B cell (primary cell): ENCODE measurements at regions not wholly inside any gene's neighbourhood (a gene's known extent, or its start where the extent isn't known, plus 50 kb on each side); places are given as distances from the start of the nearest gene placed in this dataset.

ENCODE experiments used
- ATAC-seq: fragments of 200-7000 bp; cut with Tn5 transposase; one replicate; pipeline ENCODE4 v1.10.0; 2021; ENCODE audit warnings: low read depth, mild to moderate bottlenecking, moderate number of reproducible peaks, moderate library complexity
- CTCF ChIA-PET: fragments of 350-600 bp; sonication (Branson Sonifier 250); formaldehyde crosslinking; loops from one replicate; lab custom pipeline; 2021; ENCODE audit warnings: antibody characterized with exemption, inconsistent platforms; lab: Charles Lee
- POLR2A ChIA-PET: fragments of 350-600 bp; sonication (Branson Sonifier 250); formaldehyde crosslinking; loops from one replicate; lab custom pipeline; 2021; ENCODE audit warnings: antibody characterized with exemption; lab: Charles Lee
- DNase-seq: peaks from one replicate; pipeline ENCODE4 v3.0.0; 2013
- H2AFZ ChIP-seq: 2 replicates; pipeline ENCODE4 v1.6.1; 2012; ENCODE audit warnings: mild to moderate bottlenecking, low read depth, low read length; ENCODE audit not compliant: insufficient read depth, poor library complexity, severe bottlenecking
- H3K27ac ChIP-seq, 2 donors: 1 replicate in 1 of 2; 2 replicates in 1 of 2; pipeline ENCODE4 v1.5.1; 2012 to 2013; ENCODE audit warnings: low read length in 2 of 2, mild to moderate bottlenecking in 2 of 2, moderate library complexity in 1 of 2
- H3K27me3 ChIP-seq, 4 experiments: fragments of 200-600 bp in 1 of 4; sonication (generic) in 1 of 4; replicated peaks in 1 of 4; 1 replicate in 2 of 4; 2 replicates in 2 of 4; pipeline versions ENCODE4 v1.6.1 to v1.7.0; 2013 to 2016; ENCODE audit warnings: low read length in 3 of 4, mild to moderate bottlenecking in 2 of 4, mixed read lengths in 1 of 4, moderate library complexity in 1 of 4; ENCODE audit not compliant: insufficient read depth in 4 of 4, control insufficient read depth in 3 of 4; ENCODE audit errors: control extremely low read depth in 1 of 4
- H3K36me3 ChIP-seq, 2 experiments: replicated peaks in 1 of 2; 1 replicate in 1 of 2; 2 replicates in 1 of 2; pipeline versions ENCODE4 v1.6.1 to v1.7.1; 2013; ENCODE audit warnings: low read length in 1 of 2; ENCODE audit not compliant: insufficient read depth in 2 of 2, control insufficient read depth in 1 of 2; ENCODE audit errors: control extremely low read depth in 1 of 2, extremely low read depth in 1 of 2
- H3K4me1 ChIP-seq, 2 donors: fragments of 200-600 bp in 1 of 2; sonication (generic) in 1 of 2; 1 replicate in 1 of 2; 2 replicates in 1 of 2; pipeline versions ENCODE4 v1.5.1 to v1.6.1; 2013 to 2017; ENCODE audit warnings: low read length in 2 of 2; ENCODE audit not compliant: control insufficient read depth in 2 of 2, insufficient read depth in 2 of 2
- H3K4me2 ChIP-seq: replicated peaks from 2 replicates; pipeline ENCODE3; 2012; ENCODE audit warnings: mild to moderate bottlenecking, low read depth, low read length; ENCODE audit not compliant: poor library complexity, severe bottlenecking
- H3K4me3 ChIP-seq, 5 experiments: fragments of 200-600 bp in 1 of 5; sonication (generic) in 1 of 5; 1 replicate in 3 of 5; 2 replicates in 2 of 5; pipeline versions ENCODE4 v1.5.1 to v1.7.0; 2011 to 2016; ENCODE audit warnings: low read length in 4 of 5, mild to moderate bottlenecking in 4 of 5, low read depth in 2 of 5, control low read depth in 1 of 5, moderate library complexity in 1 of 5; ENCODE audit not compliant: insufficient read depth in 1 of 5; ENCODE audit errors: control extremely low read depth in 1 of 5, extremely low read depth in 1 of 5
- H3K79me2 ChIP-seq: fragments of 200-600 bp; sonication (generic); one replicate; pipeline ENCODE4 v1.6.0; 2016; ENCODE audit warnings: low read length; ENCODE audit not compliant: control insufficient read depth, insufficient read depth
- H3K9ac ChIP-seq: fragments of 200-600 bp; sonication (generic); 2 replicates; pipeline ENCODE4 v1.6.1; 2017; ENCODE audit warnings: mild to moderate bottlenecking, low read length, moderate library complexity
- H3K9me3 ChIP-seq, 3 donors: one replicate each; pipeline versions ENCODE4 v1.6.1 to v1.7.1; 2013; ENCODE audit warnings: low read length in 2 of 3; ENCODE audit not compliant: control insufficient read depth in 2 of 3, insufficient read depth in 1 of 3; ENCODE audit errors: control extremely low read depth in 1 of 3
- H4K20me1 ChIP-seq: 2 replicates; pipeline ENCODE4 v1.6.0; 2012; ENCODE audit warnings: mild to moderate bottlenecking, low read length; ENCODE audit not compliant: insufficient read depth, control insufficient read depth, poor library complexity, severe bottlenecking
- H3K27ac Mint-ChIP-seq: one replicate; pipeline ENCODE4 v1.8.0; 2021; ENCODE audit warnings: mixed read lengths
- H3K27me3 Mint-ChIP-seq: one replicate; pipeline ENCODE4 v1.8.0; 2021; ENCODE audit warnings: mixed read lengths
- H3K4me1 Mint-ChIP-seq: one replicate; pipeline ENCODE4 v1.8.0; 2021; ENCODE audit warnings: mixed read lengths
- H3K4me3 Mint-ChIP-seq: one replicate; pipeline ENCODE4 v1.8.0; 2021; ENCODE audit warnings: mixed read lengths
- H3K9me3 Mint-ChIP-seq: one replicate; pipeline ENCODE4 v1.8.0; 2022; ENCODE audit warnings: mixed read lengths; ENCODE audit not compliant: insufficient read depth
- EZH2 ChIP-seq: IDR thresholded peaks from 2 replicates; pipeline ENCODE4 v1.6.1; 2012; ENCODE audit warnings: borderline replicate concordance, low read depth, mild to moderate bottlenecking, moderate library complexity, low read length; ENCODE audit not compliant: insufficient read depth, poor library complexity, severe bottlenecking
- WGBS: methylation state at CpG from one replicate; pipeline ENCODE4 v1.1.5; 2013; ENCODE audit warnings: missing lambda C conversion rate; ENCODE audit not compliant: insufficient coverage; 5-methylcytosine and 5-hydroxymethylcytosine counted together
- intact Hi-C: fragments of 100-400 bp; cut with micrococcal nuclease; formaldehyde crosslinking; loops from one replicate; pipeline ENCODE4 v1.10.0; 2022
- TF ChIP-seq, protein P1 (sequence below): fragments of 200-600 bp; IDR thresholded peaks from one replicate; pipeline ENCODE4 v1.8.0; 2022; ENCODE audit warnings: antibody characterized with exemption, mild to moderate bottlenecking

DNA sequence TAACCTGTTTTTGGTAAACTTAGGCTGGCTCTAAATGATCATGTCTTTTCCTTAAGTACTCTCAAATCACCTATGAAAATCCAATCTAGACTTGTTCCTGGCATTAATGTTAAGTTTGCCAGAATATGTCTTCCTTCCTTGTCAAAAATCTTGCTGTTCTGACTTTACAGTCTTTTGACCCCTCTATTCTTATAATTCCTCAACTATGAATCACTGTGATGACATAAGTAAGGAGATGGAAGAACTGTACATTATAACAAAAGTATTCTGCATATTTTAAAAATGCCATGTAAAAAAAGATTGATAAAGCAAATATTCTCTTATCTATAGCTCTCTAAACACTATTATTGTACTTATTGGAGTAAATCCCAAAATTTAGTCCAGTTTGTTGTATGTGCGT, 51.4 kb upstream of the BAZ1A start:
- H3K79me2 ChIP-seq = no peaks in the 10 kb centered on the region
- no peaks in the 10 kb centered on the region for H3K9me3 ChIP-seq
- no peak overlapping the region for H3K9ac ChIP-seq
- DNase-seq (no peak), ATAC-seq (no peak)
- H4K20me1 ChIP-seq = no peaks in the 10 kb centered on the region
- POLR2A ChIA-PET = no interaction called here
- no peaks in the 10 kb centered on the region for H3K36me3 ChIP-seq
- no peak overlapping the region for H3K4me3 ChIP-seq
- intact Hi-C loops = no loop called here
- Mint-ChIP-seq H3K4me1 (peaks cover 14% of the 10 kb centered on the region), H3K27ac (no peak overlapping the region), H3K4me3 (no peak overlapping the region), H3K9me3 (no peaks in the 10 kb centered on the region), H3K27me3 (no peaks in the 10 kb centered on the region)
- no CpG with 5 or more reads among the region's 1 CpG for WGBS
- H3K4me1 ChIP-seq = peaks cover 8 to 12% of the 10 kb centered on the region in 2 donors
- no peak overlapping the region for H2AFZ ChIP-seq
- CTCF ChIA-PET = interaction anchor here (0.6 kb wide), 1 partner anchor 13 kb away, joined by 3 read pairs; no protein-coding TSS in a partner anchor
- no peak overlapping the region for H3K4me2 ChIP-seq
- TF ChIP-seq, protein P1, sequence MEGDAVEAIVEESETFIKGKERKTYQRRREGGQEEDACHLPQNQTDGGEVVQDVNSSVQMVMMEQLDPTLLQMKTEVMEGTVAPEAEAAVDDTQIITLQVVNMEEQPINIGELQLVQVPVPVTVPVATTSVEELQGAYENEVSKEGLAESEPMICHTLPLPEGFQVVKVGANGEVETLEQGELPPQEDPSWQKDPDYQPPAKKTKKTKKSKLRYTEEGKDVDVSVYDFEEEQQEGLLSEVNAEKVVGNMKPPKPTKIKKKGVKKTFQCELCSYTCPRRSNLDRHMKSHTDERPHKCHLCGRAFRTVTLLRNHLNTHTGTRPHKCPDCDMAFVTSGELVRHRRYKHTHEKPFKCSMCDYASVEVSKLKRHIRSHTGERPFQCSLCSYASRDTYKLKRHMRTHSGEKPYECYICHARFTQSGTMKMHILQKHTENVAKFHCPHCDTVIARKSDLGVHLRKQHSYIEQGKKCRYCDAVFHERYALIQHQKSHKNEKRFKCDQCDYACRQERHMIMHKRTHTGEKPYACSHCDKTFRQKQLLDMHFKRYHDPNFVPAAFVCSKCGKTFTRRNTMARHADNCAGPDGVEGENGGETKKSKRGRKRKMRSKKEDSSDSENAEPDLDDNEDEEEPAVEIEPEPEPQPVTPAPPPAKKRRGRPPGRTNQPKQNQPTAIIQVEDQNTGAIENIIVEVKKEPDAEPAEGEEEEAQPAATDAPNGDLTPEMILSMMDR = no peak
- no peak for TF ChIP-seq EZH2
- no peak overlapping the region for H3K27ac ChIP-seq
- H3K27me3 ChIP-seq = no peaks in the 10 kb centered on the region
